IMR-90 (cell line): ENCODE measurements at regions not wholly inside any gene's neighbourhood (a gene's known extent, or its start where the extent isn't known, plus 50 kb on each side); places are given as distances from the start of the nearest gene placed in this dataset.

Experiments
- ATAC-seq: fragments of 200-7000 bp; cut with Tn5 transposase; 2 replicates; pipeline ENCODE4 v1.9.1; 2020; ENCODE audit warnings: low read depth, mild to moderate bottlenecking, moderate library complexity
- BruUV-seq: library from RNA; stranded (reverse); fragments of 400-500 nt; replicated peaks from 2 replicates; lab custom pipeline; 2021; lab: Mats Ljungman, UMichigan
- CTCF ChIA-PET: fragments of 300-600 bp; formaldehyde crosslinking; extraction: SDS; loops from one replicate; lab custom pipeline; 2021; ENCODE audit warnings: antibody characterized with exemption; lab: Yijun Ruan, JAX
- POLR2A ChIA-PET: fragments of 300-600 bp; sonication (Branson Sonifier 250); formaldehyde crosslinking; loops from one replicate; lab custom pipeline; 2022; ENCODE audit warnings: antibody characterized with exemption; ENCODE audit not compliant: unreplicated experiment; lab: Charles Lee
- DNase-seq: peaks from one replicate; pipeline ENCODE4 v3.0.0; 2013
- H2AFZ ChIP-seq: replicated peaks from 2 replicates; pipeline ENCODE3; 2013; ENCODE audit warnings: low read length, mild to moderate bottlenecking; ENCODE audit not compliant: poor library complexity
- H2AK5ac ChIP-seq: 2 replicates; pipeline ENCODE4 v1.6.1; 2013; ENCODE audit warnings: low read depth, low read length, inconsistent platforms
- H2AK9ac ChIP-seq: replicated peaks from 2 replicates; pipeline ENCODE3; 2013; ENCODE audit warnings: mild to moderate bottlenecking, low read depth, low read length, moderate library complexity; ENCODE audit not compliant: poor library complexity
- H2BK120ac ChIP-seq: 2 replicates; pipeline ENCODE4 v1.6.1; 2013; ENCODE audit warnings: low read depth, low read length, inconsistent platforms
- H2BK15ac ChIP-seq: 3 replicates; pipeline ENCODE4 v1.6.1; 2013; ENCODE audit warnings: low read depth, low read length, inconsistent platforms
- H2BK20ac ChIP-seq: 2 replicates; pipeline ENCODE4 v1.6.1; 2013; ENCODE audit warnings: low read depth, mild to moderate bottlenecking, inconsistent platforms, low read length, moderate library complexity
- H2BK5ac ChIP-seq: 2 replicates; pipeline ENCODE4 v1.6.1; 2013; ENCODE audit warnings: mild to moderate bottlenecking, low read depth, low read length, inconsistent platforms; ENCODE audit not compliant: poor library complexity, severe bottlenecking
- H3K14ac ChIP-seq: replicated peaks from 2 replicates; pipeline ENCODE4 v1.6.1; 2013; ENCODE audit warnings: low read depth, low read length, inconsistent platforms
- H3K18ac ChIP-seq: 2 replicates; pipeline ENCODE4 v1.6.1; 2013; ENCODE audit warnings: low read depth, low read length, control low read depth
- H3K23ac ChIP-seq: 2 replicates; pipeline ENCODE4 v1.6.1; 2013; ENCODE audit warnings: low read depth, low read length, inconsistent platforms
- H3K27ac ChIP-seq: 2 replicates; pipeline ENCODE4 v1.5.1; 2013; ENCODE audit warnings: mild to moderate bottlenecking, control low read depth, low read length; ENCODE audit not compliant: insufficient read depth
- H3K27me3 ChIP-seq: 2 replicates; pipeline ENCODE4 v1.6.1; 2013; ENCODE audit warnings: low read length; ENCODE audit not compliant: control insufficient read depth, insufficient read depth
- H3K36me3 ChIP-seq: 2 replicates; pipeline ENCODE4 v1.6.1; 2013; ENCODE audit warnings: low read length, mixed read lengths; ENCODE audit not compliant: control insufficient read depth, insufficient read depth
- H3K4ac ChIP-seq: 2 replicates; pipeline ENCODE4 v1.6.1; 2013; ENCODE audit warnings: low read depth, low read length, inconsistent platforms
- H3K4me1 ChIP-seq: 2 replicates; pipeline ENCODE4 v1.6.1; 2013; ENCODE audit warnings: low read length, mixed read lengths; ENCODE audit not compliant: control insufficient read depth, insufficient read depth
- H3K4me2 ChIP-seq: 2 replicates; pipeline ENCODE4 v1.6.1; 2013; ENCODE audit warnings: low read depth, mild to moderate bottlenecking, control low read depth, low read length, moderate library complexity
- H3K4me3 ChIP-seq: 2 replicates; pipeline ENCODE4 v1.5.1; 2013; ENCODE audit warnings: low read depth, mild to moderate bottlenecking, control low read depth, low read length, moderate library complexity; ENCODE audit not compliant: insufficient read depth
- H3K56ac ChIP-seq: 2 replicates; pipeline ENCODE4 v1.6.1; 2013; ENCODE audit warnings: low read length, inconsistent platforms; ENCODE audit not compliant: insufficient read depth; ENCODE audit errors: extremely low read depth
- H3K79me1 ChIP-seq, 2 experiments: 2 replicates each; pipeline ENCODE4 v1.6.1; 2013; ENCODE audit warnings: low read length in 2 of 2, inconsistent platforms in 1 of 2, low read depth in 1 of 2
- H3K9ac ChIP-seq: 2 replicates; pipeline ENCODE4 v1.6.1; 2013; ENCODE audit warnings: low read depth, low read length, control low read depth
- H3K9me1 ChIP-seq: 2 replicates; pipeline ENCODE4 v1.6.1; 2013; ENCODE audit warnings: low read length, inconsistent platforms; ENCODE audit not compliant: insufficient read depth
- H3K9me3 ChIP-seq: 2 replicates; pipeline ENCODE4 v1.6.1; 2013; ENCODE audit warnings: low read length; ENCODE audit not compliant: control insufficient read depth, insufficient read depth
- H4K20me1 ChIP-seq: 2 replicates; pipeline ENCODE4 v1.6.1; 2013; ENCODE audit warnings: low read length, inconsistent platforms; ENCODE audit not compliant: insufficient read depth
- H4K5ac ChIP-seq: 2 replicates; pipeline ENCODE4 v1.6.1; 2013; ENCODE audit warnings: mild to moderate bottlenecking, low read depth, low read length, control low read depth
- H4K8ac ChIP-seq, 2 experiments: 2 replicates each; pipeline ENCODE4 v1.6.1; 2013; ENCODE audit warnings: low read depth in 2 of 2, low read length in 2 of 2, control low read depth in 1 of 2, inconsistent platforms in 1 of 2
- H4K91ac ChIP-seq: 2 replicates; pipeline ENCODE4 v1.6.1; 2013; ENCODE audit warnings: low read depth, low read length, inconsistent platforms; ENCODE audit not compliant: insufficient read depth
- BHLHE40 ChIP-seq: fragments of 150-350 bp; IDR thresholded peaks from 2 replicates; pipeline ENCODE4 v1.6.1; 2016; ENCODE audit warnings: mild to moderate bottlenecking, low read depth, low read length
- CEBPB ChIP-seq: IDR thresholded peaks from 2 replicates; pipeline ENCODE4 v1.6.1; 2012; ENCODE audit warnings: low read depth, low read length, improper control_type of control experiment
- CHD1 ChIP-seq: IDR thresholded peaks from 2 replicates; pipeline ENCODE4 v1.6.1; 2012; ENCODE audit warnings: low read depth, low read length, improper control_type of control experiment
- CTCF ChIP-seq: conservative IDR thresholded peaks from 2 replicates; pipeline ENCODE4 v1.5.1; 2012; ENCODE audit warnings: mild to moderate bottlenecking, low read depth, low read length, improper control_type of control experiment
- ELK1 ChIP-seq: fragments of 150-350 bp; IDR thresholded peaks from 2 replicates; pipeline ENCODE4 v1.6.1; 2016; ENCODE audit warnings: low read depth, mild to moderate bottlenecking, low read length, moderate library complexity, borderline replicate concordance
- FOS ChIP-seq: fragments of 150-350 bp; IDR thresholded peaks from 2 replicates; pipeline ENCODE4 v1.6.1; 2016; ENCODE audit warnings: low read depth, low read length
- MAFK ChIP-seq: IDR thresholded peaks from 2 replicates; pipeline ENCODE4 v1.6.1; 2012; ENCODE audit warnings: low read depth, low read length, improper control_type of control experiment
- MAZ ChIP-seq: IDR thresholded peaks from 2 replicates; pipeline ENCODE4 v1.6.1; 2012; ENCODE audit warnings: low read depth, mild to moderate bottlenecking, low read length, improper control_type of control experiment, moderate library complexity, borderline replicate concordance
- MXI1 ChIP-seq: IDR thresholded peaks from 2 replicates; pipeline ENCODE4 v1.6.1; 2012; ENCODE audit warnings: low read depth, mild to moderate bottlenecking, low read length, moderate library complexity, borderline replicate concordance
- NFE2L2 ChIP-seq: fragments of 150-350 bp; IDR thresholded peaks from 2 replicates; pipeline ENCODE4 v1.6.1; 2016; ENCODE audit warnings: low read depth, mild to moderate bottlenecking, low read length
- POLR2A ChIP-seq: IDR thresholded peaks from 2 replicates; pipeline ENCODE4 v1.6.1; 2012; ENCODE audit warnings: mild to moderate bottlenecking, low read depth, low read length
- RAD21 ChIP-seq: IDR thresholded peaks from 2 replicates; pipeline ENCODE4 v1.6.1; 2012; ENCODE audit warnings: low read length, improper control_type of control experiment
- RCOR1 ChIP-seq: IDR thresholded peaks from 2 replicates; pipeline ENCODE4 v1.6.1; 2012; ENCODE audit warnings: mild to moderate bottlenecking, low read length, improper control_type of control experiment; ENCODE audit not compliant: insufficient replicate concordance
- RFX5 ChIP-seq: IDR thresholded peaks from 2 replicates; pipeline ENCODE4 v1.8.0; 2012; ENCODE audit warnings: low read depth, mild to moderate bottlenecking, low read length, moderate library complexity
- SMC3 ChIP-seq: fragments of 150-350 bp; IDR thresholded peaks from 2 replicates; pipeline ENCODE4 v1.6.1; 2016; ENCODE audit warnings: low read depth, mild to moderate bottlenecking, antibody characterized with exemption, low read length, moderate library complexity
- USF2 ChIP-seq: fragments of 150-350 bp; IDR thresholded peaks from 2 replicates; pipeline ENCODE4 v1.6.1; 2017; ENCODE audit warnings: mild to moderate bottlenecking, antibody characterized with exemption, low read length, low read depth
- WGBS, 2 experiments: methylation state at CpG; one replicate each; pipeline versions ENCODE4 v1.1.5 to v1.1.7; 2013; ENCODE audit warnings: missing lambda C conversion rate in 2 of 2; ENCODE audit not compliant: insufficient read length in 1 of 2; ENCODE audit errors: extremely low coverage in 2 of 2; 5-methylcytosine and 5-hydroxymethylcytosine counted together
- dilution Hi-C: fragments of 300-500 bp; cut with HindIII; formaldehyde crosslinking; loops from one replicate; pipeline ENCODE4 v1.14.3; 2018; ENCODE audit warnings: low sequenced_read_pairs; ENCODE audit not compliant: unreplicated experiment
- in situ Hi-C: fragments of 300-500 bp; cut with MboI; formaldehyde crosslinking; loops from 3 replicates; pipeline ENCODE4 v1.14.3; 2019; ENCODE audit warnings: low sequenced_read_pairs, inconsistent platforms, mixed read lengths
- intact Hi-C: fragments of 100-400 bp; cut with micrococcal nuclease; formaldehyde crosslinking; loops from 2 replicates; pipeline ENCODE4 v1.10.0; 2022

GRCh38 chr18:66271962-66272361, 331.9 kb downstream of the CDH19 start:
- Histone ChIP-seq H2BK15ac (no peak overlapping the region), H3K27me3 (no peaks in the 10 kb centered on the region), H2AK5ac (no peak overlapping the region), H3K27ac (no peak overlapping the region), H4K91ac (no peak overlapping the region), H3K36me3 (no peaks in the 10 kb centered on the region), H3K9ac (no peak overlapping the region), H3K23ac (no peak overlapping the region), H3K4me2 (no peak overlapping the region), H3K4ac (no peak overlapping the region), H3K18ac (no peak overlapping the region), H3K14ac (no peak overlapping the region), H4K8ac (no peak overlapping the region), H4K5ac (no peak overlapping the region), H2AK9ac (no peak overlapping the region), H3K4me3 (no peak overlapping the region), H3K9me3 (peaks cover 3% of the 10 kb centered on the region), H3K56ac (no peak overlapping the region), H3K9me1 (no peaks in the 10 kb centered on the region), H2BK120ac (no peak overlapping the region), H2AFZ (no peak overlapping the region), H2BK5ac (no peak overlapping the region), H2BK20ac (no peak overlapping the region), H3K4me1 (no peaks in the 10 kb centered on the region), H3K79me1 (no peaks in the 10 kb centered on the region), H4K20me1 (no peaks in the 10 kb centered on the region)
- ChIA-PET CTCF (no interaction called here), POLR2A (no interaction called here)
- intact Hi-C loops: no loop called here
- no CpG with 5 or more reads among the region's 4 CpGs for WGBS, 2 experiments
- in situ Hi-C loops: no loop called here
- ATAC-seq (no peak), DNase-seq (no peak)
- dilution Hi-C loops: no loop called here
- TF ChIP-seq MXI1 (no peak), RCOR1 (no peak), BHLHE40 (no peak), CTCF (no peak), SMC3 (no peak), RAD21 (no peak), CEBPB (no peak), MAFK (no peak), POLR2A (no peak), FOS (no peak), ELK1 (no peak), RFX5 (no peak), CHD1 (no peak), USF2 (no peak), NFE2L2 (no peak), MAZ (no peak)
- BruUV-seq: no TSS peak
